GM18498 (cell line): ENCODE measurements at regions not wholly inside any gene's neighbourhood (a gene's known extent, or its start where the extent isn't known, plus 50 kb on each side); places are given as distances from the start of the nearest gene placed in this dataset.

Experiments used
- ATAC-seq: cut with Tn5 transposase; IDR thresholded peaks from one replicate; pipeline ENCODE4 v1.9.1; 2021; ENCODE audit warnings: mild to moderate bottlenecking, moderate library complexity; ENCODE audit not compliant: unreplicated experiment

- ATAC-seq, result no peak
Observed at GRCh38 chr4:128394778-128395177, 107.2 kb upstream of the PGRMC2 start.

- no peak for ATAC-seq
Observed at GRCh38 chr4:128393101-128393704, 105.6 kb upstream of the PGRMC2 start.

GRCh38 chr4:128390475-128390996 lies 102.9 kb upstream of the PGRMC2 start:
- ATAC-seq, result no peak

GRCh38 chr4:128388796-128389195 lies 101.2 kb upstream of the PGRMC2 start:
- no peak for ATAC-seq

GRCh38 chr4:128388352-128388630 lies 100.7 kb upstream of the PGRMC2 start:
- no peak for ATAC-seq

GRCh38 chr4:128387600-128388351 lies 100.2 kb upstream of the PGRMC2 start:
- ATAC-seq, result no peak

GRCh38 chr4:128386761-128387599 lies 99.4 kb upstream of the PGRMC2 start:
- no peak for ATAC-seq

DNA sequence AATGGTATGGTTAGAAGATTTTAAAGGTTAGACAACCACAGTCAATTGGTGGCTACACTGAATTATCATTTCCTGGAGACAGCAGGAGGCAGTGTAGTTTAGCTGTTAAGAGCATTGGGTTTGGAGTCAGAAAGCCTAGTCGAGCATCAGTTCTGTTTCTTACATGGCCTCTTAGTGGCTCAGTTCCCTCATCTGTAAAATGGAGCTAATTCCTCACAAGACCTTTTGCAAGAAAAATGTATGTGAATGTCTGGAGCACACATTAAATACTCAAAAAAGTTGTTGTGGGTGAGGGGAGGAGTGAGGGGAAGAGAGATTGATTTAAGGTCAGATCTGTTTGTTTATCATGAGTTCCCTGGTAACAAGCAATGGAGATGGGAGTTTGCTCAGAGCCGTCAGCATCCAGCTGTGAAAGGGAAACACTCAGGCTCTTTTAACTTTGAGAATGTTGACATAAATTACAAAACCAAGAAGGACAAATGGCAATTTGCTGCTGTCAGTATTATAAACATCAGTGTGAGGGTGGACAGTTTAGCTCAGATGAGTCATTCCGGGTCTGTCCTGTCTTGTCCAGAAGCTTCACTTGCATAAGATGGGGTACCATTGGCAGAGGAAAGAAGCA lies 98.2 kb upstream of the PGRMC2 start:
- ATAC-seq, result no peak

DNA sequence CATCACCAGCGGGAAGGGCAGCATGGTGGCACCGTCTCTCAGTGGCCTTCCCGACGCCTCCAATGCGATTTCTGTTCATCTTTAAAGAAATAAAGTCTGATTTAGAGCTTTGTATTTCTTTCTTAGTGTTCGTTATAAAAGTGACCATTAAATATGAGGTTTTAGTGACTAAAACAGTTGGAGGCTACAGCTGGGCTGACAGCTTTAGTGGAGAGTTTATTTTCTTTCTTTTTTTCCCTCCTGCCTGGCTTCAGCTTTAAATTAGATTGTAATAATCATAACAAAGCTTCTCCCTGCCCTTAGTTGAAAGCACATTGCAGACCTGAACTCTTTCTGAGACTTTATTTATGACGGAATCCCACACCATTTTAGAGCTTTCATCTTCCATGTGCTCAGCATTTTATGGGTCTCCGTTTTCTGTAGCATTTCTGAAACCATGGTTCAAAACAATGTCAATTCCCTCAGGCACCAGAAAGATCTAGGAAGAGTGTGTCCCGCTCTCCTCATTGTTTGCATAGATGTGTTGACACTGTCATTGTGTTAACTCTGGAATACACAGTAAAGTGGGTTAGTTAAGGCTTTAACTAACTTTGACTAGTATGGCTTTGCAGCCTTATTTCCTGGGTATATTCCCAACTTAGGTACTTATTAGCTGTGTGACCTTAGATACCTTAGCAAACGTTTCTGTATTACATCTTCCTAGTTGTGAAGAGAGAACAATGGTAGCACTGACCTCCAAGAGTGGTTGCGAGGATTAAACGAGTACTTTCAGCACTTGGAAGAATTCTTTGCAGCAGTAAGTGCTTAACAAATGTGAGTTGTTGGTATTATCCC lies 97.4 kb upstream of the PGRMC2 start:
- no peak for ATAC-seq

DNA sequence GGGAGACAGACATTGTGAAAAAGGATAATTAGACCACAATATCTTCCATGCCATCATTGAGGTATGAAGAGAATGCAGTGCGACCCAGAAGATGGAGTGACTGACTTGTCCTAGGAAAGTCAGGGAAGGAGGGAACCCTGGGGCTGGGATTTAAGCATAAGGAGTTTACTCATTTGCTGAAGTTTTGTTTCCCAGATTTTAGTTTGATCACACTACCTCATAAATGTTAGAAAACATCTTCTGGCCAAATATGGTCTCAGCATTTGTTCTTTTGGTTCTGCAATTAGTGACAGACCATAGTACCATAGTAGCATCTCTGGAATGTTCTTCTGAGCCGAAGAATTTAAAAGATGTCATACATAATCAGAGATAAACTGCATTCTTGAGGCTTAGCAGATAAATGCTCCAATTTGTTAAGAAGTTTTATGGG lies 96.5 kb upstream of the PGRMC2 start:
- no peak for ATAC-seq

GRCh38 chr4:128381748-128382559 lies 94.3 kb upstream of the PGRMC2 start:
- no peak for ATAC-seq

GRCh38 chr4:128380306-128380705 lies 92.7 kb upstream of the PGRMC2 start:
- no peak for ATAC-seq

DNA sequence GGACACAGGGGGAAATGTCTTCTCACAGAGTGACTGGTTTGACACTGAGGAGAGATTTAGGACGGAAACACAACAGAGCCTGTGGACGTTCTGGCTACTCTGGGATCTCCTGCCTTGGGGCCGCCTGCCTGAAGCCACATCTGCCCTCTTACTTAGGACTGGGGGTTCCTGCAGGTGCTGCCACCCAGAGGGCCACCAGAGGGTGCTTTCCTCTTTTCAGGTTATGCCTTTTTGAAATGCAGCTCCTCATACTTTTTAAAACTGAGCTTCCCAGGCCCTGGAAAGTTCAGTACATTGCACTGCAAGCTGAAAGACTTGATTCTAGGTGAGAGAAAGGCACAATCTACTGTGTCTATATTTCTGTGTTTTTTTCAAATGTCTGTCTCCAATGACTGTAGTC lies 92.2 kb upstream of the PGRMC2 start:
- no peak for ATAC-seq

DNA sequence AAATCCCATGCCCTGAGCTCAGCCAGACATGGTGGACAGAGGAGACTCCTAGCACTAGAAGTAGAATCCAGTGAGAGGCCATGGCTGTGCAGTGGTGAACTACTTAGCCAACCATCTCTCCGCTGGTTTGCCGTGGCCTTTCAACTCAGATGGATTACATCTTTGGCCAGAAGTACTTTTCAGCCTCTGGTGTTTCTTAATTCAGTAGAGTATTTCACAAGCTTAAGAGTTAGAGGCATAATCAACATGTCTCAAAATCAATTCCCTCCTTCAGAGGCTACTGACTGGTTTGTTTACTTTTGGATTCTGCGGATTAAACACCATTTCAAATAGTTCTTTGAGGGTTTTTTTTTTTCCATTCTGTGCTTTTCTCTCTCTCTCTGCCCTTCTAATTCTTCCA lies 91.1 kb upstream of the PGRMC2 start:
- ATAC-seq, result no peak

- ATAC-seq, result no peak
Observed at GRCh38 chr4:128376958-128377357, 89.3 kb upstream of the PGRMC2 start.

DNA sequence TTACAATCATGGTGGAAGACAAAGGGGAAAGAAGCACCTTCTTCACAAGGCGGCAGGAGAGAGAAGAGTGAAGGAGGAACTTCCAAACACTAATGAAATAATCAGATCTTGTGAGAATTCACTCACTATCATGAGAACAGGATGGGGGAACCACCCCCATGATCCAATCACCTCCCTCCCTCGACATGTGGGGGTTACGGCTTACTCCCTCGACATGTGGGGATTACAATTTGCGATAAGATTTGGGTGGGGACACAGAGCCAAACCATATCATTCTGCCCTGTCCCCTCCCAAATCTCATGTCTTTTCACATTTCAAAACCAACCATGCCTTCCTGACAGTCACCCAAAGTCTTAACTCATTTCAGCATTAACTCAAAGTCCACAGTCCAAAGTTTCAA lies 88.7 kb upstream of the PGRMC2 start:
- no peak for ATAC-seq

DNA sequence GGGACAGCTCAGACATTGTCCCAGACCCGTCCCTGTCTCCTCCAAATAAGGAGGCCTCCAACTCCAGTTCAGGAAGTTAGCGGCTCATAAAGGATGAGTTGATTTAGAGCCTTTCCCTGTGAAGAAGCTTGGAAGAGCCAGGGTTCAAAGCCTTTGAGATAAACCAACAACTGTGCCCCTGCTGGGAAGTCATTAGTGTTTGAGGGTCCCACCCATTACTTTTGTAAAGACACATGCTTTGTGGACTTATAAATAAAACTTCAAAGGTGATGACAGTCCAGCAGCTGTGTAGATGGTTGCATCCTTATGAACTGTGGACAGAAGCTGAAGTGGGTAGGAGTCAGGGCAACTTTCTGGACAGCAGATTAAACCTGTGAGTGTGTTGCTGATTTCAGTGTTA lies 86.0 kb upstream of the PGRMC2 start:
- ATAC-seq, result no peak

GRCh38 chr4:128371876-128372275 lies 84.3 kb upstream of the PGRMC2 start:
- ATAC-seq, result no peak

- no peak for ATAC-seq
Observed at GRCh38 chr4:128371001-128371777, 83.6 kb upstream of the PGRMC2 start.
